ENCODE measurements at regions not wholly inside any gene's neighbourhood (a gene's known extent, or its start where the extent isn't known, plus 50 kb on each side); places are given as distances from the start of the nearest gene placed in this dataset.

DNA sequence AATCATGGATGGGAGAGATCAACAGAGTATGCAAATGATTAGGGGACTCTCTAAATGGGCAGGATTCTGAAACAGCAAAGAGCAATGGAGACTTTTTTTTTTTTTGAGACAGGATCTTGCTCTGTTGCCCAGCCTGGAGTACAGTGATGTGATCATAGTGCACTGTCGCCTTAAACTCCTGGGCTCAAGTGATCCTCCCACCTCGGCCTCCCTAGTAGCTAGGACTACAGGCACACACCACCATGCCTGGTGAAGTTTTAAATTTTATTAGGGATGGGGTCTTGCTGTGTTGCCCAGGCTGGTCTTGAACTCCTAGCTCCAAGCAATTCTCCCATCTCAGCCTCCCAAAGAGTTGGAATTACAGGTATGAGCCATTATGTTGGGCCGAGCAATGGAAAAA is 255.0 kb upstream of the ZFHX3 start:
- 94% methylated on average over 3 of the region's 3 CpGs; no CpG with 5 or more reads in 1 of the 2 experiments for WGBS, 2 experiments (ENCODE audit: extremely low coverage in 1 of 2, insufficient coverage in 1 of 2, insufficient read length in 1 of 2, insufficient replicate concordance in 2 of 2, low coverage in 1 of 2, low lambda C conversion rate in 2 of 2, missing lambda C conversion rate in 1 of 2)
- Histone ChIP-seq H2BK120ac (replicated peaks; ENCODE audit: low read depth, low read length) (no peak overlapping the region), H3K18ac (ENCODE audit: extremely low read depth, low read length) (no peak overlapping the region), H4K91ac (replicated peaks; ENCODE audit: insufficient read length, low read length) (no peak overlapping the region), H3K56ac (replicated peaks; ENCODE audit: insufficient read length, low read depth, low read length) (no peak overlapping the region), H2BK20ac (ENCODE audit: low read length) (no peak overlapping the region), H2AFZ (ENCODE audit: low read length) (no peak overlapping the region), H3K9ac (replicated peaks in 1 of 4; ENCODE audit: extremely low read depth in 1 of 4, low read depth in 3 of 4, low read length in 3 of 4) (no peak overlapping the region), H2BK15ac (ENCODE audit: low read length) (no peak overlapping the region), H2BK12ac (ENCODE audit: low read depth, low read length) (no peak overlapping the region), H2BK5ac (ENCODE audit: low read depth, low read length) (no peak overlapping the region), H3K14ac (ENCODE audit: insufficient read length) (no peak overlapping the region), H4K20me1 (replicated peaks in 1 of 2; ENCODE audit: control insufficient read depth in 1 of 2, insufficient read depth in 2 of 2, low read length in 2 of 2) (no peaks in the 10 kb centered on the region), H2AK5ac (ENCODE audit: low read depth, low read length) (no peak overlapping the region), H3K27me3 (replicated peaks in 1 of 4; ENCODE audit: control insufficient read depth in 3 of 4, extremely low read depth in 1 of 4, insufficient read depth in 3 of 4, low read length in 3 of 4) (no peaks in the 10 kb centered on the region), H3K79me1 (ENCODE audit: low read depth, low read length) (no peaks in the 10 kb centered on the region), H3K79me2 (ENCODE audit: control insufficient read depth in 1 of 2, insufficient read depth in 2 of 2, low read length in 2 of 2) (no peaks in the 10 kb centered on the region), H3K4me3 (ENCODE audit: extremely low read depth in 1 of 4, insufficient read depth in 2 of 4, low read depth in 3 of 4, low read length in 4 of 4) (no peak overlapping the region), H4K5ac (ENCODE audit: insufficient read length, low read depth, low read length) (no peak overlapping the region), H3K23ac (ENCODE audit: insufficient read length) (no peak overlapping the region), H3K9me3 (ENCODE audit: insufficient read depth in 2 of 2, low read depth in 1 of 2, low read length in 1 of 2) (no peaks in the 10 kb centered on the region), H3K4ac (replicated peaks; ENCODE audit: insufficient read length, low read depth, low read length) (no peak overlapping the region), H3K36me3 (ENCODE audit: control insufficient read depth in 2 of 4, insufficient read depth in 4 of 4, low read length in 3 of 4) (no peaks in the 10 kb centered on the region), H3K23me2 (ENCODE audit: low read depth, low read length) (no peaks in the 10 kb centered on the region), H3K4me2 (ENCODE audit: insufficient read depth in 1 of 2, low read depth in 2 of 2, low read length in 2 of 2) (no peak overlapping the region), H3K27ac (ENCODE audit: low read depth, low read length) (no peak overlapping the region), H4K8ac (ENCODE audit: extremely low read depth, insufficient read depth, low read length) (no peak overlapping the region), H3K4me1 (replicated peaks in 1 of 4; ENCODE audit: control insufficient read depth in 3 of 4, insufficient read depth in 4 of 4, low read length in 3 of 4) (peaks cover 0 to 10% (median 1%) of the 10 kb centered on the region in 4 experiments; a peak in 3 of 7 replicates)
- POLR2A ChIA-PET (ENCODE audit: partially characterized antibody), result no interaction called here
- CTCF ChIA-PET (ENCODE audit: partially characterized antibody), result interaction anchor here (0.9 kb wide), 1 partner anchor 11 kb away, joined by 5 read pairs; no protein-coding TSS in a partner anchor
- FAIRE-seq (no peak), DNase-seq (ENCODE audit: low read depth in 1 of 2, low spot score in 2 of 2) (no peak)
- TF ChIP-seq SIRT6 (IDR thresholded peaks at IDR 0.05; ENCODE audit: low read length) (no peak), KDM4A (IDR thresholded peaks at IDR 0.05; ENCODE audit: low read depth, low read length, severe bottlenecking) (no peak), TAF7 (optimal IDR thresholded peaks at IDR 0.05; ENCODE audit: borderline replicate concordance, low read depth, low read length) (no peak), CTBP2 (IDR thresholded peaks at IDR 0.05; ENCODE audit: borderline replicate concordance, insufficient read depth, insufficient read length, low read length) (no peak), TCF12 (IDR thresholded peaks at IDR 0.05; ENCODE audit: low read depth, low read length) (no peak), NANOG (IDR thresholded peaks at IDR 0.05; ENCODE audit: insufficient read depth, low read depth, low read length, poor library complexity, severe bottlenecking) (no peak), SRF (IDR thresholded peaks at IDR 0.05; ENCODE audit: low read depth, low read length) (no peak)

Measured in H1 (cell line).